ENCODE measurements at regions not wholly inside any gene's neighbourhood (a gene's known extent, or its start where the extent isn't known, plus 50 kb on each side); places are given as distances from the start of the nearest gene placed in this dataset.

GRCh38 chr12:17810399-17810798 lies 279.6 kb downstream of the RERGL start:
- no peaks in the 10 kb centered on the region for H3K27me3 ChIP-seq (ENCODE audit: insufficient read depth, low read length)
- no peaks in the 10 kb centered on the region for H3K4me1 ChIP-seq (ENCODE audit: control insufficient read depth, insufficient read depth, low read length, unreplicated experiment)
- H3K4me3 ChIP-seq (ENCODE audit: low read depth, low read length) = no peak overlapping the region
- no peaks in the 10 kb centered on the region for H3K36me3 ChIP-seq (ENCODE audit: insufficient read depth, low read length)
- no peak overlapping the region for H3K27ac ChIP-seq (ENCODE audit: low read depth, low read length)
- no peak overlapping the region for H2AFZ ChIP-seq (ENCODE audit: low read length, unreplicated experiment)
- no peaks in the 10 kb centered on the region for H3K79me2 ChIP-seq (ENCODE audit: control insufficient read depth, insufficient read depth, low read length, unreplicated experiment)

GRCh38 chr12:17809206-17809605 lies 280.8 kb downstream of the RERGL start:
- Histone ChIP-seq H3K4me3 (ENCODE audit: low read depth, low read length) (no peak overlapping the region), H3K79me2 (ENCODE audit: control insufficient read depth, insufficient read depth, low read length, unreplicated experiment) (no peaks in the 10 kb centered on the region), H2AFZ (ENCODE audit: low read length, unreplicated experiment) (no peak overlapping the region), H3K27me3 (ENCODE audit: insufficient read depth, low read length) (no peaks in the 10 kb centered on the region), H3K27ac (ENCODE audit: low read depth, low read length) (no peak overlapping the region), H3K36me3 (ENCODE audit: insufficient read depth, low read length) (no peaks in the 10 kb centered on the region), H3K4me1 (ENCODE audit: control insufficient read depth, insufficient read depth, low read length, unreplicated experiment) (no peaks in the 10 kb centered on the region)

GRCh38 chr12:17802657-17803641 lies 287.0 kb downstream of the RERGL start:
- Histone ChIP-seq H3K4me1 (ENCODE audit: control insufficient read depth, insufficient read depth, low read length, unreplicated experiment) (no peaks in the 10 kb centered on the region), H2AFZ (ENCODE audit: low read length, unreplicated experiment) (no peak overlapping the region)

GRCh38 chr12:17793854-17794253 lies 296.1 kb downstream of the RERGL start:
- Histone ChIP-seq H3K4me1 (ENCODE audit: control insufficient read depth, insufficient read depth, low read length, unreplicated experiment) (no peaks in the 10 kb centered on the region), H3K27ac (ENCODE audit: low read depth, low read length) (no peak overlapping the region), H3K27me3 (ENCODE audit: insufficient read depth, low read length) (no peaks in the 10 kb centered on the region), H3K79me2 (ENCODE audit: control insufficient read depth, insufficient read depth, low read length, unreplicated experiment) (no peaks in the 10 kb centered on the region), H3K4me3 (ENCODE audit: low read depth, low read length) (no peak overlapping the region), H2AFZ (ENCODE audit: low read length, unreplicated experiment) (no peak overlapping the region), H3K36me3 (ENCODE audit: insufficient read depth, low read length) (no peaks in the 10 kb centered on the region)

More at GRCh38 chr12:17802657-17803641, 287.0 kb downstream of the RERGL start:
- no peaks in the 10 kb centered on the region for H3K79me2 ChIP-seq (ENCODE audit: control insufficient read depth, insufficient read depth, low read length, unreplicated experiment)
- no peak overlapping the region for H3K27ac ChIP-seq (ENCODE audit: low read depth, low read length)
- no peaks in the 10 kb centered on the region for H3K36me3 ChIP-seq (ENCODE audit: insufficient read depth, low read length)
- no peak overlapping the region for H3K4me3 ChIP-seq (ENCODE audit: low read depth, low read length)
- H3K27me3 ChIP-seq (ENCODE audit: insufficient read depth, low read length) = peaks cover 5% of the 10 kb centered on the region; the same call in 1 of the 2 replicates

GRCh38 chr12:17778242-17778641 lies 311.8 kb downstream of the RERGL start:
- Histone ChIP-seq H2AFZ (ENCODE audit: low read length, unreplicated experiment) (no peak overlapping the region), H3K27ac (ENCODE audit: low read depth, low read length) (no peak overlapping the region), H3K4me3 (ENCODE audit: low read depth, low read length) (no peak overlapping the region), H3K4me1 (ENCODE audit: control insufficient read depth, insufficient read depth, low read length, unreplicated experiment) (no peaks in the 10 kb centered on the region), H3K36me3 (ENCODE audit: insufficient read depth, low read length) (no peaks in the 10 kb centered on the region), H3K27me3 (ENCODE audit: insufficient read depth, low read length) (no peaks in the 10 kb centered on the region; the same call in 1 of the 2 replicates), H3K79me2 (ENCODE audit: control insufficient read depth, insufficient read depth, low read length, unreplicated experiment) (no peaks in the 10 kb centered on the region)

GRCh38 chr12:17763366-17763765 lies 326.6 kb downstream of the RERGL start:
- no peak overlapping the region for H3K4me3 ChIP-seq (ENCODE audit: low read depth, low read length)

GRCh38 chr12:17759982-17760381 lies 330.0 kb downstream of the RERGL start:
- no peaks in the 10 kb centered on the region for H3K79me2 ChIP-seq (ENCODE audit: control insufficient read depth, insufficient read depth, low read length, unreplicated experiment)
- no peaks in the 10 kb centered on the region for H3K4me1 ChIP-seq (ENCODE audit: control insufficient read depth, insufficient read depth, low read length, unreplicated experiment)
- H3K27ac ChIP-seq (ENCODE audit: low read depth, low read length) = no peak overlapping the region
- H3K27me3 ChIP-seq (ENCODE audit: insufficient read depth, low read length) = no peaks in the 10 kb centered on the region
- no peaks in the 10 kb centered on the region for H3K36me3 ChIP-seq (ENCODE audit: insufficient read depth, low read length)
- H2AFZ ChIP-seq (ENCODE audit: low read length, unreplicated experiment) = no peak overlapping the region
- no peak overlapping the region for H3K4me3 ChIP-seq (ENCODE audit: low read depth, low read length)

More at GRCh38 chr12:17763366-17763765, 326.6 kb downstream of the RERGL start:
- Histone ChIP-seq H3K79me2 (ENCODE audit: control insufficient read depth, insufficient read depth, low read length, unreplicated experiment) (no peaks in the 10 kb centered on the region), H3K27me3 (ENCODE audit: insufficient read depth, low read length) (no peaks in the 10 kb centered on the region), H3K4me1 (ENCODE audit: control insufficient read depth, insufficient read depth, low read length, unreplicated experiment) (no peaks in the 10 kb centered on the region), H3K27ac (ENCODE audit: low read depth, low read length) (no peak overlapping the region), H2AFZ (ENCODE audit: low read length, unreplicated experiment) (no peak overlapping the region), H3K36me3 (ENCODE audit: insufficient read depth, low read length) (no peaks in the 10 kb centered on the region)
